Caco-2 (cell line): ENCODE measurements at regions not wholly inside any gene's neighbourhood (a gene's known extent, or its start where the extent isn't known, plus 50 kb on each side); places are given as distances from the start of the nearest gene placed in this dataset.
"Not testable (repeated sequence)": the region's sequence is repeated elsewhere in the genome, so short reads cannot be mapped to it uniquely, and the experiment has no call there.

ENCODE experiments used
- BruUV-seq: library from RNA; stranded (reverse); fragments of 400-500 nt; replicated peaks from 2 replicates; lab custom pipeline; 2021; lab: Mats Ljungman, UMichigan
- CTCF ChIA-PET: fragments of 300-600 bp; sonication (Branson Sonifier 250); formaldehyde crosslinking; loops from one replicate; lab custom pipeline; 2022; ENCODE audit warnings: antibody characterized with exemption; lab: Charles Lee
- POLR2A ChIA-PET: fragments of 300-600 bp; sonication (Branson Sonifier 250); formaldehyde crosslinking; loops from one replicate; lab custom pipeline; 2022; ENCODE audit warnings: antibody characterized with exemption; lab: Charles Lee
- DNase-seq, 2 experiments: peaks; one replicate each; pipeline versions ENCODE4 v3.0.0 to v3.0.0-alpha.2; 2020 to 2022
- H3K27me3 ChIP-seq: replicated peaks from 2 replicates; pipeline ENCODE4 v1.6.0; 2011; ENCODE audit warnings: low read length; ENCODE audit not compliant: control insufficient read depth, insufficient read depth
- H3K36me3 ChIP-seq: 2 replicates; pipeline ENCODE4 v1.5.1; 2011; ENCODE audit warnings: low read length; ENCODE audit not compliant: control insufficient read depth, insufficient read depth
- H3K4me1 ChIP-seq: fragments of 250-450 bp; sonication (Bioruptor Pico); 2 replicates; pipeline ENCODE4 v1.5.1; 2020; ENCODE audit warnings: mild to moderate bottlenecking
- H3K4me3 ChIP-seq: 2 replicates; pipeline ENCODE4 v1.5.1; 2011; ENCODE audit warnings: low read depth, mild to moderate bottlenecking, control low read depth, low read length
- H3K9me3 ChIP-seq: fragments of 250-450 bp; sonication (Bioruptor Pico); 2 replicates; pipeline ENCODE4 v1.5.1; 2020; ENCODE audit warnings: mild to moderate bottlenecking, moderate library complexity
- H3K27ac Mint-ChIP-seq: one replicate; pipeline ENCODE4 v1.8.0; 2022; ENCODE audit warnings: mixed read lengths; ENCODE audit not compliant: unreplicated experiment
- H3K27me3 Mint-ChIP-seq: one replicate; pipeline ENCODE4 v1.8.0; 2022; ENCODE audit warnings: mixed read lengths; ENCODE audit not compliant: insufficient read depth, unreplicated experiment
- H3K36me3 Mint-ChIP-seq: one replicate; pipeline ENCODE4 v1.8.0; 2022; ENCODE audit warnings: mild to moderate bottlenecking, mixed read lengths; ENCODE audit not compliant: insufficient read depth, unreplicated experiment
- H3K4me1 Mint-ChIP-seq: one replicate; pipeline ENCODE4 v1.8.0; 2022; ENCODE audit warnings: low read depth, mixed read lengths; ENCODE audit not compliant: unreplicated experiment
- H3K4me3 Mint-ChIP-seq: one replicate; pipeline ENCODE4 v1.8.0; 2022; ENCODE audit warnings: mild to moderate bottlenecking, moderate library complexity, mixed read lengths; ENCODE audit not compliant: unreplicated experiment
- H3K9me3 Mint-ChIP-seq: one replicate; pipeline ENCODE4 v1.8.0; 2022; ENCODE audit warnings: mixed read lengths; ENCODE audit not compliant: unreplicated experiment
- intact Hi-C: fragments of 100-400 bp; cut with micrococcal nuclease; formaldehyde crosslinking; loops from one replicate; pipeline ENCODE4 v1.10.0; 2022; ENCODE audit not compliant: unreplicated experiment
- TF ChIP-seq, protein P1 (sequence below), 2 experiments: fragments of 200-600 bp in 1 of 2; IDR thresholded peaks; 1 replicate in 1 of 2; 2 replicates in 1 of 2; pipeline versions ENCODE4 v1.5.1 to v1.8.0; 2011 to 2022; ENCODE audit warnings: antibody characterized with exemption in 1 of 2, control low read depth in 1 of 2, inconsistent platforms in 1 of 2, low read depth in 1 of 2, low read length in 1 of 2, mild to moderate bottlenecking in 1 of 2, moderate library complexity in 1 of 2; ENCODE audit not compliant: insufficient read depth in 1 of 2, severe bottlenecking in 1 of 2, unreplicated experiment in 1 of 2

DNA sequence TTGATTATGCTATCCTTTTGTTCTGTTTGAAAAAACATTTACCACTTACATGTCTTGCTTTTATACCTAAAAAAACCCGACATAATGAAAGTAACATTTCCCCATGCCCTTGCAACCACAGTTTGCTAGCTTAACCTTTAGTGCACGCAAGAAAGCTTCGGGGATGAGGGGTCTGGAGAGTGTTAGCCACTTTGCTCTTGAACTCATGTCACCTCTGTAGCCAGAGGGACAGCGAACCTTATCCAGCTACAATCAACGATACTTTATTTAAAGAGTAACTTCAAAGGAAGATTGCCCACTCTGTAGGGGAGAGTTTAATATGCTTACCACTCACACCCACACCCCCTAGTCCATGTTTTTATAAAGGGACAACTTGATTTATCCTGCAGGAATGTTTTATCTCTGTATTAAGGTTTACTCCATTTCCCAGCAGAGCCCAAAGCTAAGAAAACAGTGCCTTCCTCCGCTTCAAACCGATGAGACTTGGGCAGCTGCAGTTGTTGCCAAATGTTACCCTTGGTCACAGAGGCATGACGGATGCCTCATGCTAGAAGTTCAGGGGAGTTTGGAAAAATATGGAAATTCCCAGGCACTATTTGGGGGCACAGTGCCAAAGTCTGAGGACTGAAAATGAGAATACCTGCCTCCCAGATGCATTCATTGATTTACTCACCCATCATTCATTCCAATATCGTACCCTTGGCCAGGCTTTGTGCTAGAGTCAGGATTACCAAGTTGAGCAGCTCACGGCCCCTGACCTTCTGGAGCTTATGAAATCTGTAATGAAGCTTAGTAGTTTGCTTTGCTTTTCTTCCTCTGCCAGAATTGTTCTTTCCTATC is 61.4 kb upstream of the VCAM1 start:
- Histone ChIP-seq H3K4me1 (no peaks in the 10 kb centered on the region), H3K4me3 (no peak overlapping the region), H3K36me3 (no peaks in the 10 kb centered on the region), H3K27me3 (no peaks in the 10 kb centered on the region), H3K9me3 (no peaks in the 10 kb centered on the region)
- CTCF ChIA-PET, result no interaction called here
- no TSS peak for BruUV-seq
- no peaks in the 10 kb centered on the region for H3K36me3 Mint-ChIP-seq
- no peak overlapping the region for H3K4me3 Mint-ChIP-seq
- intact Hi-C loops, result no loop called here
- no peak overlapping the region for H3K27ac Mint-ChIP-seq
- TF ChIP-seq, protein P1, sequence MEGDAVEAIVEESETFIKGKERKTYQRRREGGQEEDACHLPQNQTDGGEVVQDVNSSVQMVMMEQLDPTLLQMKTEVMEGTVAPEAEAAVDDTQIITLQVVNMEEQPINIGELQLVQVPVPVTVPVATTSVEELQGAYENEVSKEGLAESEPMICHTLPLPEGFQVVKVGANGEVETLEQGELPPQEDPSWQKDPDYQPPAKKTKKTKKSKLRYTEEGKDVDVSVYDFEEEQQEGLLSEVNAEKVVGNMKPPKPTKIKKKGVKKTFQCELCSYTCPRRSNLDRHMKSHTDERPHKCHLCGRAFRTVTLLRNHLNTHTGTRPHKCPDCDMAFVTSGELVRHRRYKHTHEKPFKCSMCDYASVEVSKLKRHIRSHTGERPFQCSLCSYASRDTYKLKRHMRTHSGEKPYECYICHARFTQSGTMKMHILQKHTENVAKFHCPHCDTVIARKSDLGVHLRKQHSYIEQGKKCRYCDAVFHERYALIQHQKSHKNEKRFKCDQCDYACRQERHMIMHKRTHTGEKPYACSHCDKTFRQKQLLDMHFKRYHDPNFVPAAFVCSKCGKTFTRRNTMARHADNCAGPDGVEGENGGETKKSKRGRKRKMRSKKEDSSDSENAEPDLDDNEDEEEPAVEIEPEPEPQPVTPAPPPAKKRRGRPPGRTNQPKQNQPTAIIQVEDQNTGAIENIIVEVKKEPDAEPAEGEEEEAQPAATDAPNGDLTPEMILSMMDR (IDR thresholded peaks at IDR 0.05; ENCODE audit: insufficient read depth in 1 of 2, low read depth in 1 of 2, low read length in 1 of 2, severe bottlenecking in 1 of 2, unreplicated experiment in 1 of 2), result no peak
- H3K9me3 Mint-ChIP-seq, result no peaks in the 10 kb centered on the region
- H3K4me1 Mint-ChIP-seq, result no peaks in the 10 kb centered on the region
- no peaks in the 10 kb centered on the region for H3K27me3 Mint-ChIP-seq
- POLR2A ChIA-PET, result no interaction called here
- DNase-seq, result no peak

DNA sequence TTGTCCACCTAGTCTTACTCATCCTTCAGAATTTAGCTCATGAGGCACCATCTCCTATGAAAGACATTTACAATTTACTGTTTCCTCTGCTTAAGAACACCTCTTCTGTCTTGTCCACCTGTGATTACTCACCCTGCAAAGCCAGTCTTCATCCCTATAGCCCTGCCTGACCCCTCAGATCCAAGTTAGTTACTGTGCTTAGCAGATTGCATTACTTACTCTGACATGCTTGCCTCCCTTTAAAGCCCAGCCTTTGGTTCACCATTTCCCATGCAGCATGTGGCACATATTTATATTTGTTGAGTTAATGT is 60.9 kb upstream of the VCAM1 start:
- Mint-ChIP-seq H3K36me3 (no peaks in the 10 kb centered on the region), H3K27me3 (no peaks in the 10 kb centered on the region), H3K4me3 (no peak overlapping the region), H3K9me3 (no peaks in the 10 kb centered on the region), H3K27ac (no peak overlapping the region), H3K4me1 (no peaks in the 10 kb centered on the region)
- H3K4me3 ChIP-seq, result no peak overlapping the region
- no peaks in the 10 kb centered on the region for H3K36me3 ChIP-seq
- ChIA-PET CTCF (no interaction called here), POLR2A (no interaction called here)
- TF ChIP-seq, protein P1 (IDR thresholded peaks at IDR 0.05; ENCODE audit: insufficient read depth in 1 of 2, low read depth in 1 of 2, low read length in 1 of 2, severe bottlenecking in 1 of 2, unreplicated experiment in 1 of 2), result no peak
- intact Hi-C loops, result no loop called here
- no peaks in the 10 kb centered on the region for H3K9me3 ChIP-seq
- no TSS peak for BruUV-seq
- H3K27me3 ChIP-seq, result no peaks in the 10 kb centered on the region
- no peak for DNase-seq
- H3K4me1 ChIP-seq, result no peaks in the 10 kb centered on the region

DNA sequence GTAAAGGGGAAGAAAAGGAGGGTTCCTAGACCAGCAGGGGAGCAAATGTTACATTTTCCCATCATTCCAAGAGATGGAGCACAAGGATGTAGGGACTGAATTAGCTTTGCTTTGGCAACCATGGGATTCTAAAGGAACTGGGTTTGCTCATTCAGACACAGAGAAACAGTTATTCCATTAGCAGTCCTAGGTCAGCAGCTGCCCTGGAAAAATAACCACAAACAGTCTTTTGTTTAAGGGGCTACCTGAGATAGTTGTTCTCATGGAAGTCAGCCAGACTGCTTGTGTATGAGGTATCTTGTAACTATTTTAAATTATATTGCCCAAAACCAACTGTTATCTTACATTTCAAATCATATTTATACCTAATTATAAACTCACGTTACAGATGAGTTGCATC is 58.4 kb upstream of the VCAM1 start:
- POLR2A ChIA-PET, result no interaction called here
- Mint-ChIP-seq H3K36me3 (no peaks in the 10 kb centered on the region), H3K27me3 (no peaks in the 10 kb centered on the region), H3K27ac (no peak overlapping the region), H3K4me1 (no peaks in the 10 kb centered on the region), H3K4me3 (no peak overlapping the region), H3K9me3 (no peaks in the 10 kb centered on the region)
- Histone ChIP-seq H3K36me3 (no peaks in the 10 kb centered on the region), H3K9me3 (no peaks in the 10 kb centered on the region), H3K4me1 (no peaks in the 10 kb centered on the region), H3K27me3 (no peaks in the 10 kb centered on the region), H3K4me3 (no peak overlapping the region)
- TF ChIP-seq, protein P1 (IDR thresholded peaks at IDR 0.05; ENCODE audit: insufficient read depth in 1 of 2, low read depth in 1 of 2, low read length in 1 of 2, severe bottlenecking in 1 of 2, unreplicated experiment in 1 of 2), result no peak
- no peak for DNase-seq
- no TSS peak for BruUV-seq
- intact Hi-C loops, result no loop called here
- CTCF ChIA-PET, result no interaction called here

DNA sequence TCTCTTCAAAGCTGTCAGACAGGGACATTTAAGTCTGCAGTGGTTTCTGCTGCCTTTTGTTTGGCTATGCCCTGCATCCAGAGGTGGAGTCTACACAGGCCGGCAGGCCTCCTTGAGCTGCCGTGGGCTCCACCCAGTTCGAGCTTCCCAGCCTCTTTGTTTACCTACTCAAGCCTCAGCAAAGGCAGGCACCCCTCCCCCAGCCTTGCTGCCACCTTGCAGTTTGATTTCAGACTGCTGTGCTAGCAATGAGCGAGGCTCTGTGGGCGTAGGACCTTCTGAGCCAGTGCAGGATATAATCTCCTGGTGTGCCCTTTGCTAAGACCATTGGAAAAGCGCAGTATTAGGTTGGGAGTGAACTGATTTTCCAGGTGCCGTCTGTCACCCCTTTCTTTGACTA is 51.0 kb upstream of the VCAM1 start:
- intact Hi-C loops, H3K27me3 ChIP-seq, H3K9me3 ChIP-seq, BruUV-seq, H3K9me3 Mint-ChIP-seq, H3K4me1 Mint-ChIP-seq, H3K27me3 Mint-ChIP-seq, CTCF ChIA-PET, H3K27ac Mint-ChIP-seq, H3K36me3 Mint-ChIP-seq, H3K36me3 ChIP-seq, DNase-seq, POLR2A ChIA-PET, H3K4me3 Mint-ChIP-seq, H3K4me3 ChIP-seq, H3K4me1 ChIP-seq: not testable (repeated sequence)
